Neuronal stem cell (in vitro differentiated cells): ENCODE measurements at regions not wholly inside any gene's neighbourhood (a gene's known extent, or its start where the extent isn't known, plus 50 kb on each side); places are given as distances from the start of the nearest gene placed in this dataset.
"Not testable (repeated sequence)": the region's sequence is repeated elsewhere in the genome, so short reads cannot be mapped to it uniquely, and the experiment has no call there.

Experiments
- DNase-seq: peaks from one replicate; pipeline ENCODE4 v3.0.0-alpha.2; 2013; ENCODE audit warnings: low spot score
- H2AFZ ChIP-seq: one replicate; pipeline ENCODE4 v1.6.1; 2013; ENCODE audit warnings: mild to moderate bottlenecking, low read length, inconsistent platforms
- H2AK5ac ChIP-seq: 2 replicates; pipeline ENCODE4 v1.6.1; 2013; ENCODE audit warnings: low read depth, mild to moderate bottlenecking, inconsistent platforms, low read length, moderate library complexity, mixed read lengths
- H2BK120ac ChIP-seq: 2 replicates; pipeline ENCODE4 v1.6.1; 2013; ENCODE audit warnings: low read depth, mild to moderate bottlenecking, inconsistent platforms, low read length, moderate library complexity, mixed read lengths
- H2BK12ac ChIP-seq: one replicate; pipeline ENCODE4 v1.6.1; 2013; ENCODE audit warnings: low read length, inconsistent platforms
- H2BK15ac ChIP-seq: 2 replicates; pipeline ENCODE4 v1.6.1; 2013; ENCODE audit warnings: mild to moderate bottlenecking, low read length, inconsistent platforms, mixed read lengths
- H2BK5ac ChIP-seq: one replicate; pipeline ENCODE4 v1.6.1; 2013; ENCODE audit warnings: inconsistent platforms, mild to moderate bottlenecking, low read length, moderate library complexity
- H3K14ac ChIP-seq: one replicate; pipeline ENCODE4 v1.6.1; 2013; ENCODE audit warnings: low read length, inconsistent platforms
- H3K18ac ChIP-seq: 2 replicates; pipeline ENCODE4 v1.6.1; 2013; ENCODE audit warnings: low read length, inconsistent platforms
- H3K23ac ChIP-seq: 2 replicates; pipeline ENCODE4 v1.6.1; 2013; ENCODE audit warnings: low read depth, mild to moderate bottlenecking, mixed read lengths, low read length, inconsistent platforms; ENCODE audit not compliant: poor library complexity
- H3K27ac ChIP-seq: replicated peaks from 3 replicates; pipeline ENCODE4 v1.5.1; 2013; ENCODE audit warnings: low read length, inconsistent platforms
- H3K27me3 ChIP-seq, 3 experiments: 2 replicates each; pipeline ENCODE4 v1.6.1; 2013; ENCODE audit warnings: low read length in 3 of 3, mild to moderate bottlenecking in 2 of 3, inconsistent platforms in 1 of 3, low read depth in 1 of 3, mixed read lengths in 1 of 3, moderate library complexity in 1 of 3; ENCODE audit not compliant: control insufficient read depth in 3 of 3, insufficient read depth in 3 of 3
- H3K36me3 ChIP-seq, 2 donors: replicated peaks in 1 of 2; 2 replicates each; pipeline ENCODE4 v1.6.1; 2013; ENCODE audit warnings: low read length in 2 of 2; ENCODE audit not compliant: control insufficient read depth in 2 of 2, insufficient read depth in 2 of 2
- H3K4ac ChIP-seq: 2 replicates; pipeline ENCODE4 v1.6.1; 2013; ENCODE audit warnings: inconsistent platforms, mild to moderate bottlenecking, low read length, moderate library complexity
- H3K4me1 ChIP-seq, 2 donors: 1 replicate in 1 of 2; 2 replicates in 1 of 2; pipeline ENCODE4 v1.6.1; 2013; ENCODE audit warnings: low read length in 2 of 2, low read depth in 1 of 2; ENCODE audit not compliant: control insufficient read depth in 2 of 2, insufficient read depth in 1 of 2
- H3K4me2 ChIP-seq: one replicate; pipeline ENCODE4 v1.6.1; 2013; ENCODE audit warnings: mild to moderate bottlenecking, low read length, inconsistent platforms; ENCODE audit not compliant: insufficient read depth, poor library complexity, severe bottlenecking
- H3K4me3 ChIP-seq, 2 donors: 2 replicates each; pipeline ENCODE4 v1.5.1; 2013; ENCODE audit warnings: low read length in 2 of 2, mild to moderate bottlenecking in 2 of 2, inconsistent platforms in 1 of 2, moderate library complexity in 1 of 2
- H3K79me1 ChIP-seq: one replicate; pipeline ENCODE4 v1.6.1; 2013; ENCODE audit warnings: low read depth, mild to moderate bottlenecking, inconsistent platforms, low read length, moderate library complexity
- H3K9ac ChIP-seq: one replicate; pipeline ENCODE4 v1.6.1; 2013; ENCODE audit warnings: mild to moderate bottlenecking, low read depth, low read length, inconsistent platforms; ENCODE audit not compliant: poor library complexity
- H3K9me3 ChIP-seq, 2 donors: replicated peaks in 1 of 2; 2 replicates each; pipeline versions ENCODE3 to v1.6.1; 2013; ENCODE audit warnings: low read length in 2 of 2, mild to moderate bottlenecking in 2 of 2, inconsistent platforms in 1 of 2, low read depth in 1 of 2, mixed read lengths in 1 of 2, moderate library complexity in 1 of 2; ENCODE audit not compliant: control insufficient read depth in 2 of 2, insufficient read depth in 1 of 2
- H4K8ac ChIP-seq: one replicate; pipeline ENCODE4 v1.6.1; 2013; ENCODE audit warnings: low read depth, mild to moderate bottlenecking, inconsistent platforms, low read length, moderate library complexity
- H4K91ac ChIP-seq: one replicate; pipeline ENCODE4 v1.6.1; 2013; ENCODE audit warnings: low read length, low read depth, mild to moderate bottlenecking, inconsistent platforms; ENCODE audit not compliant: poor library complexity
- WGBS, 2 donors: extraction: QIAGEN DNeasy Blood & Tissue Kit; methylation state at CpG; one replicate each; pipeline ENCODE4 v1.1.7; 2013; ENCODE audit warnings: missing lambda C conversion rate in 2 of 2, mixed read lengths in 1 of 2; ENCODE audit not compliant: insufficient read length in 2 of 2, insufficient replicate concordance in 1 of 2; ENCODE audit errors: extremely low coverage in 2 of 2; 5-methylcytosine and 5-hydroxymethylcytosine counted together

DNA sequence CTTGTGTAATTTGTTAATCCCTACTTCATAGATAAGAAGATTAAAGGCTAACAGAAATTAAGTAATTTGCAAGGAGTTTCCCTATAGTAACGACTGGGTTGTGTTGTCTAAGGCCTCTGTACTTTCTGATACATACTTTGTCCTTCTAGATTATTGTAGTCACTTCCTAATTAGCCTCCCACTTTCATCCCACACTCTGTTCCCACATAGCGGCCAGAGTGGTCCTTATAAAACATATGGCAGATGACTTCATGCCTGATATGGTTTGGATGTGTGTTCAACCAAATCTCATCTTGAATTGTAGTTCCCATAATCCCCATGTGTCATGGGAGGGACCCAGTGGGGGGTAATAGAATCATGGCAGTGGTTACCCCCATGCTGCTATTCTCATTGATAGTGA lies 120.5 kb upstream of the DAB1 start:
- no peak overlapping the region for H3K4me3 ChIP-seq
- H4K91ac ChIP-seq: no peak overlapping the region
- no CpG with 5 or more reads among the region's 2 CpGs for WGBS, 2 donors
- no peak overlapping the region for H3K23ac ChIP-seq
- H3K4ac ChIP-seq: no peak overlapping the region
- H2BK120ac ChIP-seq: no peak overlapping the region
- no peaks in the 10 kb centered on the region for H3K4me1 ChIP-seq
- no peak overlapping the region for H3K9ac ChIP-seq
- H3K4me2 ChIP-seq: no peak overlapping the region
- H2BK12ac ChIP-seq: no peak overlapping the region
- no peak overlapping the region for H2AK5ac ChIP-seq
- no peak overlapping the region for H3K14ac ChIP-seq
- no peaks in the 10 kb centered on the region for H3K36me3 ChIP-seq
- H3K9me3 ChIP-seq: no peaks in the 10 kb centered on the region
- no peak for DNase-seq
- no peak overlapping the region for H3K18ac ChIP-seq
- H2BK5ac ChIP-seq: no peak overlapping the region
- no peak overlapping the region for H2BK15ac ChIP-seq
- no peak overlapping the region for H2AFZ ChIP-seq
- H3K79me1 ChIP-seq: no peaks in the 10 kb centered on the region
- H4K8ac ChIP-seq: no peak overlapping the region
- H3K27ac ChIP-seq: no peak overlapping the region
- H3K27me3 ChIP-seq: no peaks in the 10 kb centered on the region

GRCh38 chr1:57536749-57537423 lies 113.0 kb upstream of the DAB1 start:
- no peak overlapping the region for H3K23ac ChIP-seq
- H2BK12ac ChIP-seq: no peak overlapping the region
- no peak for DNase-seq
- H3K79me1 ChIP-seq: no peaks in the 10 kb centered on the region
- no peak overlapping the region for H2AK5ac ChIP-seq
- peaks cover 2 to 6% of the 10 kb centered on the region in 2 donors for H3K4me1 ChIP-seq
- no peak overlapping the region for H2BK120ac ChIP-seq
- no peak overlapping the region for H3K27ac ChIP-seq
- no CpG with 5 or more reads among the region's 5 CpGs for WGBS, 2 donors
- no peak overlapping the region for H4K91ac ChIP-seq
- no peak overlapping the region for H3K4me3 ChIP-seq
- H2BK15ac ChIP-seq: no peak overlapping the region
- no peaks in the 10 kb centered on the region for H3K36me3 ChIP-seq
- no peak overlapping the region for H3K4me2 ChIP-seq
- peaks cover 0 to 4% of the 10 kb centered on the region in 2 donors for H3K9me3 ChIP-seq
- no peak overlapping the region for H2BK5ac ChIP-seq
- H3K27me3 ChIP-seq: no peaks in the 10 kb centered on the region
- H3K18ac ChIP-seq: no peak overlapping the region
- H2AFZ ChIP-seq: no peak overlapping the region
- no peak overlapping the region for H3K4ac ChIP-seq
- no peak overlapping the region for H3K14ac ChIP-seq
- H3K9ac ChIP-seq: no peak overlapping the region
- no peak overlapping the region for H4K8ac ChIP-seq

DNA sequence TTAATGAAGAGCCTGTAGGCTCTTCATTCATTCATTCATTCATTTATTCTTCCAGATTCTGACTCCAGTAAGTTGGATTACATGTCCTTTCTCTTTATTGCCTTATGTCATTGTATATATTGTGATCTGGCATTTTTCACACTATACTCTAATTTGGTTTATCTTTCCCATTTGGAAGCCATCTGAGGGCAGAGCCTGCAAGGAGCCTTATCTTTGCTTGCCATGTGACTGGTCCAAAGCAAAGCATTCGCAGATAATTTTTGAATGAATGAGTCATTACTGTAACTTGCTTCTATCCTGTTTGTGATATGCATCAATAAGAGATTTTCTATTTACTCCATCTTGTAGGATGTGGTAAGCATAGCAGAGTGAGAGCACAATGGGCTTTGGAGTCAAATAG lies 108.4 kb upstream of the DAB1 start:
- H3K4me1 ChIP-seq: peaks cover 0 to 2% of the 10 kb centered on the region in 2 donors

GRCh38 chr1:57530911-57531260 lies 107.0 kb upstream of the DAB1 start:
- H4K91ac ChIP-seq, H4K8ac ChIP-seq, H3K18ac ChIP-seq, H3K27me3 ChIP-seq, H2AK5ac ChIP-seq, H3K27ac ChIP-seq, H3K14ac ChIP-seq, DNase-seq, H3K9ac ChIP-seq, H3K4me3 ChIP-seq, H3K36me3 ChIP-seq, H2BK120ac ChIP-seq, H3K4me1 ChIP-seq, H2BK15ac ChIP-seq, H3K9me3 ChIP-seq, H2BK12ac ChIP-seq, H2AFZ ChIP-seq, H3K79me1 ChIP-seq, H2BK5ac ChIP-seq, H3K4me2 ChIP-seq, H3K4ac ChIP-seq, H3K23ac ChIP-seq: not testable (repeated sequence)
- no CpG with 5 or more reads among the region's 2 CpGs for WGBS, 2 donors

More for the DNA sequence above, 108.4 kb upstream of the DAB1 start:
- H3K9ac ChIP-seq: no peak overlapping the region
- no peak overlapping the region for H4K91ac ChIP-seq
- H4K8ac ChIP-seq: no peak overlapping the region
- H2BK120ac ChIP-seq: no peak overlapping the region
- no peak overlapping the region for H3K4me3 ChIP-seq
- no CpG with 5 or more reads among the region's 1 CpG for WGBS, 2 donors
- no peaks in the 10 kb centered on the region for H3K27me3 ChIP-seq
- no peak overlapping the region for H3K18ac ChIP-seq
- H3K23ac ChIP-seq: no peak overlapping the region
- no peak overlapping the region for H2BK12ac ChIP-seq
- no peak overlapping the region for H3K4me2 ChIP-seq
- H2BK15ac ChIP-seq: no peak overlapping the region
- no peak overlapping the region for H2AK5ac ChIP-seq
- H3K36me3 ChIP-seq: no peaks in the 10 kb centered on the region
- no peak overlapping the region for H2AFZ ChIP-seq
- no peaks in the 10 kb centered on the region for H3K79me1 ChIP-seq
- DNase-seq: no peak
- H3K4ac ChIP-seq: no peak overlapping the region
- H3K14ac ChIP-seq: no peak overlapping the region
- H3K9me3 ChIP-seq: peaks cover 3 to 4% of the 10 kb centered on the region in 2 donors
- no peak overlapping the region for H2BK5ac ChIP-seq
- H3K27ac ChIP-seq: no peak overlapping the region
